ENCODE measurements at regions not wholly inside any gene's neighbourhood (a gene's known extent, or its start where the extent isn't known, plus 50 kb on each side); places are given as distances from the start of the nearest gene placed in this dataset.
"Not testable (repeated sequence)": the region's sequence is repeated elsewhere in the genome, so short reads cannot be mapped to it uniquely, and the experiment has no call there.

DNA sequence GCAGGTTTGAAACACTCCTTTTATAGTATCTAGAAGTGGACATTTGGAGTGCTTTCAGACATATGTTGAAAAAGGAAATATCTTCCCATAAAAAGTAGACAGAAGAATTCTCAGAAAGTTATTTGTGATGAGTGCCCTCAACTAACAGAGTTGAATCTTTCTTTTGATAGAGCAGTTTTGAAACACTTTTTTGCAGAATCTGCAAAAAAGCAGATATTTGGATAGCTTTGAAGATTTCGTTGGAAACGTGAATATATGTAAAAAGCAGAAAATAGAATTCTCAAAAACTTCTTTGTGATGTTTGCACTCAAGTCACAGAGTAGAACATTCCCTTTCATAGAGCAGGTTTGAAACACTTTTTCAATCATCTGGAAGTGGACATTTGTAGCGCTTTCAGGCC, 676.4 kb upstream of the ZNF337 start:
- H3K27ac Mint-ChIP-seq; H3K27me3 Mint-ChIP-seq; H3K4me1 Mint-ChIP-seq; H3K36me3 Mint-ChIP-seq (ENCODE audit: low read depth); DNase-seq; H3K9me3 Mint-ChIP-seq; intact Hi-C loops (cut with micrococcal nuclease); H3K4me3 Mint-ChIP-seq: not testable (repeated sequence)

DNA sequence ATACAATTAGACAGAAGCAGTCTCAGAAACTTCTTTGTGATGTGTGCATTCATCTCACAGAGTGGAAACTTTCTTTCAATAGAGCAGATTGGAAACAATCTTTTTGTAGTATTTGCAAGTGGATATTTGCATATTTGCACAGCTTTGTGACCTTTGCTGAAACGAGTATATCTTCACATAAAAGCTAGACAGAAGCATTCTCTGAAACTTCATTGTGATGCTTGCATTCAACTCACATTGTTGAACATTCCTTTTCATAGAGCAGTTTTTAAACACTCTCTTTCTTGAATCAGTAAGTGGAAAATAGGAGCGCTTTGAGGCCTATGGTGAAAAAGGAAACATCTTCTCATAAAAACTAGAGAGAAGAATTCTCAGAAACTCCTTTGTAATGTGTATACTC, 657.9 kb upstream of the ZNF337 start:
- no peak for DNase-seq
- intact Hi-C loops (cut with micrococcal nuclease) = no loop called here
- H3K27me3 Mint-ChIP-seq = no peaks in the 10 kb centered on the region
- H3K36me3 Mint-ChIP-seq (ENCODE audit: low read depth) = peaks cover 8% of the 10 kb centered on the region
- no peaks in the 10 kb centered on the region for H3K4me1 Mint-ChIP-seq
- peaks cover 21% of the 10 kb centered on the region for H3K9me3 Mint-ChIP-seq
- H3K27ac Mint-ChIP-seq = no peak overlapping the region
- H3K4me3 Mint-ChIP-seq = no peak overlapping the region

GRCh38 chr20:26347396-26347795, 650.7 kb upstream of the ZNF337 start:
- H3K4me1 Mint-ChIP-seq = no peaks in the 10 kb centered on the region
- no peak for DNase-seq
- H3K27me3 Mint-ChIP-seq = no peaks in the 10 kb centered on the region
- H3K4me3 Mint-ChIP-seq = no peak overlapping the region
- intact Hi-C loops (cut with micrococcal nuclease) = no loop called here
- H3K27ac Mint-ChIP-seq = no peak overlapping the region
- H3K36me3 Mint-ChIP-seq (ENCODE audit: low read depth) = peaks cover 29% of the 10 kb centered on the region
- peaks cover 41% of the 10 kb centered on the region for H3K9me3 Mint-ChIP-seq

DNA sequence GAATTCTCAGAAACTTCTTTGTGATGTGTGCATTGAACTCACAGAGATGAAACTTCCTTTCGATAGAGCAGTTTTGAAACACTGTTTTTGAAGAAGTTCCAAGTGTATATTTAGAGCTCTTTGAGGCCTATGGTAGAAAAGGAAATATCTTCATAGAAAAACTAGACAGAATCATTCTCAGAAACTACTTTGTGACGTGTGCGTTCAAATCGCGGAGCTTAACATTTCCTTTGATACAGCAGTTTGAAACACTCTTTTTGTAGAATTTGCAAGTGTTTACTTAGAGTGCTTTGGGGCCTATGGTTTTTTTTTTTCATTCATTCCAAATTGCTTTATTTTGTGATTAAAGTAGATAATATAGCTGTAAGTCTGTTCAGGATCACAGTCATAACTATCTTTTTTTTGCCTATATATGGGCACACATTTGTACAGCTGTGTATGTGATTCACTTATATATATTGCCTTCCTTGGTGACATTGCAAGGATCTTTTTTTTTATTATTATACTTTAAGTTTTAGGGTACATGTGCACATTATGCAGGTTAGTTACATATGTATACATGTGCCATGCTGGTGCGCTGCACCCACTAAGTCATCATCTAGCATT, 643.9 kb upstream of the ZNF337 start:
- H3K27ac Mint-ChIP-seq = peak overlapping the region; percentile 39
- intact Hi-C loops (cut with micrococcal nuclease) = loop anchor here (2.0 kb wide), 1 partner anchor 62 kb away; no protein-coding TSS in a partner anchor
- not testable (repeated sequence) for H3K4me3 Mint-ChIP-seq

DNA sequence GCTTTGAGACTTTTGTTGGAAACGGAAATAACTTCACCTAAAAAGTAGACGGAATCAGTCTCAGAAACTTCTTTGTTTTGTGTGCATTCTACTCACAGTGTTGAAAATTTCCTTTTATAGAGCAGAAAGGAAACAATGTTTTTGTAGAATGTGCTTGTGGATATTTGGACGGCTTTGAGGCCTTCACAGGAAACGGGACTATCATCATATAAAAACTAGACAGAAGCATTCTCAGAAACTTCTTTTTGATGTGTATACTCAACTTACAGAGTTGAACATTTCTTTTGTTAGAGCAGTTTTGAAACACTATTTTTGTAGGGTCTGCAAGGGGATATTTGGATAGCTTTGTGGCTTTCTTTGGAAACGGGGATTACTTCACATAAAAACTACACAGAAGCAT, 627.5 kb upstream of the ZNF337 start:
- H3K4me1 Mint-ChIP-seq = peaks cover 3% of the 10 kb centered on the region
- peaks cover 41% of the 10 kb centered on the region for H3K36me3 Mint-ChIP-seq (ENCODE audit: low read depth)
- no peak for DNase-seq
- H3K27me3 Mint-ChIP-seq = no peaks in the 10 kb centered on the region
- peaks cover 36% of the 10 kb centered on the region for H3K9me3 Mint-ChIP-seq
- H3K27ac Mint-ChIP-seq = no peak overlapping the region
- intact Hi-C loops (cut with micrococcal nuclease) = no loop called here
- H3K4me3 Mint-ChIP-seq = no peak overlapping the region

More for the DNA sequence above, 643.9 kb upstream of the ZNF337 start:
- H3K4me1 Mint-ChIP-seq, H3K27me3 Mint-ChIP-seq: not testable (repeated sequence)
- Mint-ChIP-seq H3K9me3 (peaks cover 37% of the 10 kb centered on the region), H3K36me3 (ENCODE audit: low read depth) (peaks cover 35% of the 10 kb centered on the region)
- peak; percentile 47 for DNase-seq

DNA sequence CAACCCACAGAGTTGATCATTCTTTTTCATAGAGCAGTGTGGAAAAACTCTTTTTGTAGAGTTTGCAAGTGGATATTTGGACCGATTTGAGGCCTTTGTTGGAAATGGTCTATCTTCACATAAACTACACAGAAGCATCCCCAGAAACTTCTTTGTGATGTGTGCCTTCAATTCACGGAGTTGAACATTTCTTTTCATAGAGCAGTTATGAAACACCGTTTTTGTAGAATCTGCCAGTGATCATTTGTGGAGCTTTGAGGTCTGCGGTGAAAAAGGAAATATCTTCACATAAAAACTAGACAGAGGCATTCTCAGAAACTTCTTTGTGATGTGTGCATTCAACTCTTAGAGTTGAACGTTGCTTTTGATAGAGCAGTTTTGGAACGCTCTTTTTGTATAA, 618.4 kb upstream of the ZNF337 start:
- no peak for DNase-seq
- Mint-ChIP-seq H3K36me3 (ENCODE audit: low read depth) (peaks cover 47% of the 10 kb centered on the region), H3K27ac (no peak overlapping the region)

GRCh38 chr20:26309720-26310119, 613.1 kb upstream of the ZNF337 start:
- Mint-ChIP-seq H3K27ac (peak overlapping the region; percentile 63), H3K9me3 (peaks cover 12% of the 10 kb centered on the region), H3K36me3 (ENCODE audit: low read depth) (peaks cover 44% of the 10 kb centered on the region)
- H3K4me3 Mint-ChIP-seq, H3K27me3 Mint-ChIP-seq, H3K4me1 Mint-ChIP-seq, DNase-seq: not testable (repeated sequence)
- intact Hi-C loops (cut with micrococcal nuclease) = loop anchor here (10.0 kb wide), 1 partner anchor 55 kb away; no protein-coding TSS in a partner anchor

More for the DNA sequence above, 618.4 kb upstream of the ZNF337 start:
- Mint-ChIP-seq H3K27me3 (no peaks in the 10 kb centered on the region), H3K4me1 (peaks cover 5% of the 10 kb centered on the region), H3K9me3 (peaks cover 19% of the 10 kb centered on the region), H3K4me3 (no peak overlapping the region)
- intact Hi-C loops (cut with micrococcal nuclease) = loop anchor here (10.0 kb wide), 1 partner anchor 60 kb away; no protein-coding TSS in a partner anchor

DNA sequence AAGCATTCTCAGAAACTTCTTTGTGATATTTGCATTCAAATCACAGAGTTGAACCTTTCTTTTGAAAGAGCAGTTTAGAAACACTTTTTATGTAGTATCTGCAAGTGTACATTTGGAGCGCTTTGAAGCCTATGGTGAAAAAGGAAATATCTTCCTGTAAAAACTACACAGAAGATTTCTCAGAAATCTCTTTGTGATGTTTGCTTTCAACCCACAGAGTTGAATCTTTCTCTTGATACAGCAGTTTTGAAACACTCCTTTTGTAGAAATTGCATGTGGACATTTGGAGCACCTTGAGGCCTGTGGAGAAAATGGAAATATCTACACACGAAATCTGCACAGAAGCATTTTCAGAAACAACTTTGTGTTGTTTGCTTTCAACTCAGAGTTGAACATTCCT, 612.3 kb upstream of the ZNF337 start:
- Mint-ChIP-seq H3K27me3 (no peaks in the 10 kb centered on the region), H3K4me3 (peak overlapping the region; percentile 19), H3K36me3 (ENCODE audit: low read depth) (peaks cover 43% of the 10 kb centered on the region), H3K4me1 (peaks cover 9% of the 10 kb centered on the region), H3K27ac (peak overlapping the region; percentile 63), H3K9me3 (peaks cover 13% of the 10 kb centered on the region)
- intact Hi-C loops (cut with micrococcal nuclease) = no loop called here
- no peak for DNase-seq

DNA sequence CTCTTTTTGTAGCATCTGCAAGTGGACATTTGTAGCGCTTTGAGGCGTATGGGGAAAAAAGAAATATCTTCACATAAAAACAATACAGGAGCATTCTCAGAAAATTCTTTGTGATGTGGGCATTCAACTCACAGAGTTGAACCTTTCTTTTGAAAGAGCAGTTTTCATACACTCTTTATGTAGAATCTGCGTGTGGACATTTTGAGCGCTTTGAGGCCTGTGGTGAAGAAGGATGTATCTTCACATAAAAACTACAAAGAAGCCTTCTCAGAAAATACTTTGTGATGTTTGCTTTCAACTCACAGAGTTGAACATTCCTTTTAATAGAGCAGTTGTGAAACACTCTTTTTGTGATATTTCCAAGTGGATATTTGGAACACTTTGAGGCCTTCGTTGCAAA, 598.4 kb upstream of the ZNF337 start:
- Mint-ChIP-seq H3K4me3 (no peak overlapping the region), H3K36me3 (ENCODE audit: low read depth) (peaks cover 35% of the 10 kb centered on the region), H3K27ac (no peak overlapping the region), H3K4me1 (no peaks in the 10 kb centered on the region), H3K9me3 (peaks cover 22% of the 10 kb centered on the region), H3K27me3 (no peaks in the 10 kb centered on the region)
- intact Hi-C loops (cut with micrococcal nuclease) = no loop called here
- no peak for DNase-seq

- peak overlapping the region; percentile 65 for H3K27ac Mint-ChIP-seq
These were observed 591.9 kb upstream of the ZNF337 start for GRCh38 chr20:26288379-26289061.

GRCh38 chr20:26279238-26279637, 582.6 kb upstream of the ZNF337 start:
- H3K4me1 Mint-ChIP-seq = peaks cover 21% of the 10 kb centered on the region
- H3K4me3 Mint-ChIP-seq = peak overlapping the region; percentile 10
- no peaks in the 10 kb centered on the region for H3K27me3 Mint-ChIP-seq
- intact Hi-C loops (cut with micrococcal nuclease) = loop anchor here (2.0 kb wide), 1 partner anchor 62 kb away; no protein-coding TSS in a partner anchor
- DNase-seq = no peak
- peaks cover 52% of the 10 kb centered on the region for H3K36me3 Mint-ChIP-seq (ENCODE audit: low read depth)
- peaks cover 44% of the 10 kb centered on the region for H3K9me3 Mint-ChIP-seq
- no peak overlapping the region for H3K27ac Mint-ChIP-seq

More at GRCh38 chr20:26288379-26289061, 591.9 kb upstream of the ZNF337 start:
- Mint-ChIP-seq H3K4me3 (peak overlapping the region; percentile 47), H3K36me3 (ENCODE audit: low read depth) (peaks cover 50% of the 10 kb centered on the region), H3K4me1 (peaks cover 11% of the 10 kb centered on the region)
- DNase-seq = peak; percentile 57
- H3K27me3 Mint-ChIP-seq; H3K9me3 Mint-ChIP-seq; intact Hi-C loops (cut with micrococcal nuclease): not testable (repeated sequence)

- H3K27me3 Mint-ChIP-seq = no peaks in the 10 kb centered on the region
- H3K36me3 Mint-ChIP-seq (ENCODE audit: low read depth) = peaks cover 40% of the 10 kb centered on the region
- H3K4me3 Mint-ChIP-seq = no peak overlapping the region
- no peak for DNase-seq
- H3K9me3 Mint-ChIP-seq = peaks cover 40% of the 10 kb centered on the region
- intact Hi-C loops (cut with micrococcal nuclease) = no loop called here
- no peak overlapping the region for H3K27ac Mint-ChIP-seq
- H3K4me1 Mint-ChIP-seq = peaks cover 21% of the 10 kb centered on the region
These were observed 580.7 kb upstream of the ZNF337 start for GRCh38 chr20:26277339-26277738.

DNA sequence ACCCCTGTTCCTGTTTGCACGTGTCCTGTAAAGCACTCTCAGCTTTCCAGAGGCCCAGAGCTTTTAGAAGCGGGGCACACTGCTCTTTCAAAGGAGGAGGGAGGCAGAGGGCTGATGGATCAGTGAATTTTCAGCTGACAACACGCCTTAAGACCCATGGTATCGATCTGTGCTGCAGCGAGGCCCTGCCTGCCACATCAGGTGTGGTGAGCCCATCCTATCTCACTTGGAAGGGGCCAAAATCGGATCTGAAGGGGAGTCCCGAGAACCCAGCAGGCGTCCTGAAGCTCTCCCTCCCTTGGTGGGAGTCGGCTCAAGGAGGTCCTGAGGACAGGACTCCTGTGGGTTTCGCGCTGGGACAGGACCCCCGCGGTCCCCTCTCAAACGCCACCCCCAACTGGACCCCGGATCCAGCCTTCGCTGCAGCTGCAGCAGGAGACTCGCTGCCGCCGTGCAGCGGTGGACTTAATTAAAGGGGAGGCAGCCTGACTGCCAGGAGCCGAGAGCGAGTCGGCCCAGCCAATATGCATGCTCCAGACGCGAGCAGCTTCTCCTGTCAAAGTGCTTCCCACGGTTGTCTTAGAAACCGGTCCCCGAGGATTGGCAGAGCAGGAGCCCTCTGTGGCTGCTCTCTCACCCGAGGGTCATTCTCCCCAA, 580.0 kb upstream of the ZNF337 start:
- H3K9me3 Mint-ChIP-seq = peaks cover 38% of the 10 kb centered on the region
- no peak overlapping the region for H3K27ac Mint-ChIP-seq
- no peak overlapping the region for H3K4me3 Mint-ChIP-seq
- peaks cover 17% of the 10 kb centered on the region for H3K4me1 Mint-ChIP-seq
- no peak for DNase-seq
- H3K36me3 Mint-ChIP-seq (ENCODE audit: low read depth) = peaks cover 35% of the 10 kb centered on the region
- intact Hi-C loops (cut with micrococcal nuclease) = no loop called here
- no peaks in the 10 kb centered on the region for H3K27me3 Mint-ChIP-seq

GRCh38 chr20:26268762-26269161, 572.1 kb upstream of the ZNF337 start:
- H3K36me3 Mint-ChIP-seq (ENCODE audit: low read depth); DNase-seq; H3K4me1 Mint-ChIP-seq; H3K27ac Mint-ChIP-seq; H3K4me3 Mint-ChIP-seq; H3K27me3 Mint-ChIP-seq; intact Hi-C loops (cut with micrococcal nuclease): not testable (repeated sequence)
- peaks cover 11% of the 10 kb centered on the region for H3K9me3 Mint-ChIP-seq

All from activated CD4-positive, alpha-beta T cell treated with anti-CD3 and anti-CD28 coated beads, Interleukin-2, amount 10 ng/mL, durations not matched to agents 24 days and 14 days (primary cell).